ENCODE measurements at regions not wholly inside any gene's neighbourhood (a gene's known extent, or its start where the extent isn't known, plus 50 kb on each side); places are given as distances from the start of the nearest gene placed in this dataset.
"Not testable (repeated sequence)": the region's sequence is repeated elsewhere in the genome, so short reads cannot be mapped to it uniquely, and the experiment has no call there.

DNA sequence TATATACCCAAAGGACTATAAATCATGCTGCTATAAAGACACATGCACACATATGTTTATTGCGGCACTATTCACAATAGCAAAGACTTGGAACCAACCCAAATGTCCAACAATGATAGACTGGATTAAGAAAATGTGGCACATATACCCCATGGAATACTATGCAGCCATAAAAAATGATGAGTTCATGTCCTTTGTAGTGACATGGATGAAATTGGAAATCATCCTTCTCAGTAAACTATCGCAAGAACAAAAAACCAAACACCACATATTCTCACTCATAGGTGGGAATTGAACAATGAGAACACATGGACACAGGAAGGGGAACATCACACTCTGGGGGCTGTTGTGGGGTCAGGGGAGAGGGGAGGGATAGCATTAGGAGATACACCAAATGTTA, 165.7 kb upstream of the KCNJ15 start:
- TF ChIP-seq ZNF302 (tag by site-specific recombination; IDR thresholded peaks at IDR 0.05; ENCODE audit: low read depth); PBX3 (CRISPR knock-in tag; IDR thresholded peaks at IDR 0.05); ZSCAN23 (tag by site-specific recombination; IDR thresholded peaks at IDR 0.05); ZNF148 (tag by site-specific recombination; IDR thresholded peaks at IDR 0.05; ENCODE audit: borderline replicate concordance); MEIS1 (CRISPR knock-in tag; IDR thresholded peaks at IDR 0.05; ENCODE audit: borderline replicate concordance): not testable (repeated sequence)
- TF ChIP-seq, protein P1, sequence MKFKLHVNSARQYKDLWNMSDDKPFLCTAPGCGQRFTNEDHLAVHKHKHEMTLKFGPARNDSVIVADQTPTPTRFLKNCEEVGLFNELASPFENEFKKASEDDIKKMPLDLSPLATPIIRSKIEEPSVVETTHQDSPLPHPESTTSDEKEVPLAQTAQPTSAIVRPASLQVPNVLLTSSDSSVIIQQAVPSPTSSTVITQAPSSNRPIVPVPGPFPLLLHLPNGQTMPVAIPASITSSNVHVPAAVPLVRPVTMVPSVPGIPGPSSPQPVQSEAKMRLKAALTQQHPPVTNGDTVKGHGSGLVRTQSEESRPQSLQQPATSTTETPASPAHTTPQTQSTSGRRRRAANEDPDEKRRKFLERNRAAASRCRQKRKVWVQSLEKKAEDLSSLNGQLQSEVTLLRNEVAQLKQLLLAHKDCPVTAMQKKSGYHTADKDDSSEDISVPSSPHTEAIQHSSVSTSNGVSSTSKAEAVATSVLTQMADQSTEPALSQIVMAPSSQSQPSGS (tag by site-specific recombination; IDR thresholded peaks at IDR 0.05; ENCODE audit: low read depth): not testable (repeated sequence)
- TF ChIP-seq, protein P2, sequence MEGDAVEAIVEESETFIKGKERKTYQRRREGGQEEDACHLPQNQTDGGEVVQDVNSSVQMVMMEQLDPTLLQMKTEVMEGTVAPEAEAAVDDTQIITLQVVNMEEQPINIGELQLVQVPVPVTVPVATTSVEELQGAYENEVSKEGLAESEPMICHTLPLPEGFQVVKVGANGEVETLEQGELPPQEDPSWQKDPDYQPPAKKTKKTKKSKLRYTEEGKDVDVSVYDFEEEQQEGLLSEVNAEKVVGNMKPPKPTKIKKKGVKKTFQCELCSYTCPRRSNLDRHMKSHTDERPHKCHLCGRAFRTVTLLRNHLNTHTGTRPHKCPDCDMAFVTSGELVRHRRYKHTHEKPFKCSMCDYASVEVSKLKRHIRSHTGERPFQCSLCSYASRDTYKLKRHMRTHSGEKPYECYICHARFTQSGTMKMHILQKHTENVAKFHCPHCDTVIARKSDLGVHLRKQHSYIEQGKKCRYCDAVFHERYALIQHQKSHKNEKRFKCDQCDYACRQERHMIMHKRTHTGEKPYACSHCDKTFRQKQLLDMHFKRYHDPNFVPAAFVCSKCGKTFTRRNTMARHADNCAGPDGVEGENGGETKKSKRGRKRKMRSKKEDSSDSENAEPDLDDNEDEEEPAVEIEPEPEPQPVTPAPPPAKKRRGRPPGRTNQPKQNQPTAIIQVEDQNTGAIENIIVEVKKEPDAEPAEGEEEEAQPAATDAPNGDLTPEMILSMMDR (tag by site-specific recombination; IDR thresholded peaks at IDR 0.05): not testable (repeated sequence)
- TF ChIP-seq, protein P3, sequence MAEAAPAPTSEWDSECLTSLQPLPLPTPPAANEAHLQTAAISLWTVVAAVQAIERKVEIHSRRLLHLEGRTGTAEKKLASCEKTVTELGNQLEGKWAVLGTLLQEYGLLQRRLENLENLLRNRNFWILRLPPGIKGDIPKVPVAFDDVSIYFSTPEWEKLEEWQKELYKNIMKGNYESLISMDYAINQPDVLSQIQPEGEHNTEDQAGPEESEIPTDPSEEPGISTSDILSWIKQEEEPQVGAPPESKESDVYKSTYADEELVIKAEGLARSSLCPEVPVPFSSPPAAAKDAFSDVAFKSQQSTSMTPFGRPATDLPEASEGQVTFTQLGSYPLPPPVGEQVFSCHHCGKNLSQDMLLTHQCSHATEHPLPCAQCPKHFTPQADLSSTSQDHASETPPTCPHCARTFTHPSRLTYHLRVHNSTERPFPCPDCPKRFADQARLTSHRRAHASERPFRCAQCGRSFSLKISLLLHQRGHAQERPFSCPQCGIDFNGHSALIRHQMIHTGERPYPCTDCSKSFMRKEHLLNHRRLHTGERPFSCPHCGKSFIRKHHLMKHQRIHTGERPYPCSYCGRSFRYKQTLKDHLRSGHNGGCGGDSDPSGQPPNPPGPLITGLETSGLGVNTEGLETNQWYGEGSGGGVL (tag by site-specific recombination; IDR thresholded peaks at IDR 0.05): not testable (repeated sequence)
